B cell (primary cell): ENCODE measurements at regions not wholly inside any gene's neighbourhood (a gene's known extent, or its start where the extent isn't known, plus 50 kb on each side); places are given as distances from the start of the nearest gene placed in this dataset.

Experiments used
- ATAC-seq: fragments of 200-7000 bp; cut with Tn5 transposase; one replicate; pipeline ENCODE4 v1.10.0; 2021; ENCODE audit warnings: low read depth, mild to moderate bottlenecking, moderate number of reproducible peaks, moderate library complexity
- CTCF ChIA-PET: fragments of 350-600 bp; sonication (Branson Sonifier 250); formaldehyde crosslinking; loops from one replicate; lab custom pipeline; 2021; ENCODE audit warnings: antibody characterized with exemption, inconsistent platforms; lab: Charles Lee
- POLR2A ChIA-PET: fragments of 350-600 bp; sonication (Branson Sonifier 250); formaldehyde crosslinking; loops from one replicate; lab custom pipeline; 2021; ENCODE audit warnings: antibody characterized with exemption; lab: Charles Lee
- DNase-seq: peaks from one replicate; pipeline ENCODE4 v3.0.0; 2013
- H2AFZ ChIP-seq: 2 replicates; pipeline ENCODE4 v1.6.1; 2012; ENCODE audit warnings: mild to moderate bottlenecking, low read depth, low read length; ENCODE audit not compliant: insufficient read depth, poor library complexity, severe bottlenecking
- H3K27ac ChIP-seq, 2 donors: 1 replicate in 1 of 2; 2 replicates in 1 of 2; pipeline ENCODE4 v1.5.1; 2012 to 2013; ENCODE audit warnings: low read length in 2 of 2, mild to moderate bottlenecking in 2 of 2, moderate library complexity in 1 of 2
- H3K27me3 ChIP-seq, 4 experiments: fragments of 200-600 bp in 1 of 4; sonication (generic) in 1 of 4; replicated peaks in 1 of 4; 1 replicate in 2 of 4; 2 replicates in 2 of 4; pipeline versions ENCODE4 v1.6.1 to v1.7.0; 2013 to 2016; ENCODE audit warnings: low read length in 3 of 4, mild to moderate bottlenecking in 2 of 4, mixed read lengths in 1 of 4, moderate library complexity in 1 of 4; ENCODE audit not compliant: insufficient read depth in 4 of 4, control insufficient read depth in 3 of 4; ENCODE audit errors: control extremely low read depth in 1 of 4
- H3K36me3 ChIP-seq, 2 experiments: replicated peaks in 1 of 2; 1 replicate in 1 of 2; 2 replicates in 1 of 2; pipeline versions ENCODE4 v1.6.1 to v1.7.1; 2013; ENCODE audit warnings: low read length in 1 of 2; ENCODE audit not compliant: insufficient read depth in 2 of 2, control insufficient read depth in 1 of 2; ENCODE audit errors: control extremely low read depth in 1 of 2, extremely low read depth in 1 of 2
- H3K4me1 ChIP-seq, 2 donors: fragments of 200-600 bp in 1 of 2; sonication (generic) in 1 of 2; 1 replicate in 1 of 2; 2 replicates in 1 of 2; pipeline versions ENCODE4 v1.5.1 to v1.6.1; 2013 to 2017; ENCODE audit warnings: low read length in 2 of 2; ENCODE audit not compliant: control insufficient read depth in 2 of 2, insufficient read depth in 2 of 2
- H3K4me2 ChIP-seq: replicated peaks from 2 replicates; pipeline ENCODE3; 2012; ENCODE audit warnings: mild to moderate bottlenecking, low read depth, low read length; ENCODE audit not compliant: poor library complexity, severe bottlenecking
- H3K4me3 ChIP-seq, 5 experiments: fragments of 200-600 bp in 1 of 5; sonication (generic) in 1 of 5; 1 replicate in 3 of 5; 2 replicates in 2 of 5; pipeline versions ENCODE4 v1.5.1 to v1.7.0; 2011 to 2016; ENCODE audit warnings: low read length in 4 of 5, mild to moderate bottlenecking in 4 of 5, low read depth in 2 of 5, control low read depth in 1 of 5, moderate library complexity in 1 of 5; ENCODE audit not compliant: insufficient read depth in 1 of 5; ENCODE audit errors: control extremely low read depth in 1 of 5, extremely low read depth in 1 of 5
- H3K79me2 ChIP-seq: fragments of 200-600 bp; sonication (generic); one replicate; pipeline ENCODE4 v1.6.0; 2016; ENCODE audit warnings: low read length; ENCODE audit not compliant: control insufficient read depth, insufficient read depth
- H3K9ac ChIP-seq: fragments of 200-600 bp; sonication (generic); 2 replicates; pipeline ENCODE4 v1.6.1; 2017; ENCODE audit warnings: mild to moderate bottlenecking, low read length, moderate library complexity
- H3K9me3 ChIP-seq, 3 donors: one replicate each; pipeline versions ENCODE4 v1.6.1 to v1.7.1; 2013; ENCODE audit warnings: low read length in 2 of 3; ENCODE audit not compliant: control insufficient read depth in 2 of 3, insufficient read depth in 1 of 3; ENCODE audit errors: control extremely low read depth in 1 of 3
- H4K20me1 ChIP-seq: 2 replicates; pipeline ENCODE4 v1.6.0; 2012; ENCODE audit warnings: mild to moderate bottlenecking, low read length; ENCODE audit not compliant: insufficient read depth, control insufficient read depth, poor library complexity, severe bottlenecking
- H3K27ac Mint-ChIP-seq: one replicate; pipeline ENCODE4 v1.8.0; 2021; ENCODE audit warnings: mixed read lengths
- H3K27me3 Mint-ChIP-seq: one replicate; pipeline ENCODE4 v1.8.0; 2021; ENCODE audit warnings: mixed read lengths
- H3K4me1 Mint-ChIP-seq: one replicate; pipeline ENCODE4 v1.8.0; 2021; ENCODE audit warnings: mixed read lengths
- H3K4me3 Mint-ChIP-seq: one replicate; pipeline ENCODE4 v1.8.0; 2021; ENCODE audit warnings: mixed read lengths
- H3K9me3 Mint-ChIP-seq: one replicate; pipeline ENCODE4 v1.8.0; 2022; ENCODE audit warnings: mixed read lengths; ENCODE audit not compliant: insufficient read depth
- EZH2 ChIP-seq: IDR thresholded peaks from 2 replicates; pipeline ENCODE4 v1.6.1; 2012; ENCODE audit warnings: borderline replicate concordance, low read depth, mild to moderate bottlenecking, moderate library complexity, low read length; ENCODE audit not compliant: insufficient read depth, poor library complexity, severe bottlenecking
- WGBS: methylation state at CpG from one replicate; pipeline ENCODE4 v1.1.5; 2013; ENCODE audit warnings: missing lambda C conversion rate; ENCODE audit not compliant: insufficient coverage; 5-methylcytosine and 5-hydroxymethylcytosine counted together
- intact Hi-C: fragments of 100-400 bp; cut with micrococcal nuclease; formaldehyde crosslinking; loops from one replicate; pipeline ENCODE4 v1.10.0; 2022
- TF ChIP-seq, protein P1 (sequence below): fragments of 200-600 bp; IDR thresholded peaks from one replicate; pipeline ENCODE4 v1.8.0; 2022; ENCODE audit warnings: antibody characterized with exemption, mild to moderate bottlenecking

DNA sequence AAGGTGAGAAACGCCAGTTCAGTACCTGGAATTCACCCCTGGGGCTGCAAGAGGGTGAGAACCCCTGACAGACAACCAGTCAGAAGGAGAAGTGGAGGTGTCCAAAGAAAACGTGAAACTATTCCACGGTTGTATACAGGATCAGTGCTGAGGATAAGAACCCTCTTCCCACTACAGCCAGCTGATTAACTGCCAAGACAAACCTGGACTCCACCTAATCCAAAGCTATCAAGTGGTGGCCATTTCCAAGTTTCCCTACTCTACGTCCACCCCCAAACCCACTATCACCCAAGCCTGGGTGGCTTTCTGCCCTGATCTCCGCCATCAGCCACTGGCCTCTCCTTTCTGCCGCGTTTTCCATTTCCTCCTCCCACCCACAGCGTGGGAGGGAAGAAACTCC, 312.3 kb upstream of the ID2 start:
- 100% methylated on average over 7 of the region's 8 CpGs for WGBS
- DNase-seq (no peak), ATAC-seq (no peak)
- Mint-ChIP-seq H3K27me3 (peaks cover 47% of the 10 kb centered on the region), H3K4me3 (no peak overlapping the region), H3K4me1 (no peaks in the 10 kb centered on the region), H3K9me3 (peaks cover 4% of the 10 kb centered on the region), H3K27ac (no peak overlapping the region)
- Histone ChIP-seq H3K4me3 (no peak overlapping the region), H3K79me2 (no peaks in the 10 kb centered on the region), H3K27me3 (peaks cover 0 to 10% (median 2%) of the 10 kb centered on the region in 4 experiments), H3K4me1 (no peaks in the 10 kb centered on the region), H4K20me1 (no peaks in the 10 kb centered on the region), H3K36me3 (no peaks in the 10 kb centered on the region), H3K9ac (no peak overlapping the region), H3K4me2 (no peak overlapping the region), H3K9me3 (peaks cover 0 to 4% (median 2%) of the 10 kb centered on the region in 3 donors), H2AFZ (no peak overlapping the region), H3K27ac (no peak overlapping the region)
- intact Hi-C loops, result no loop called here
- CTCF ChIA-PET, result no interaction called here
- POLR2A ChIA-PET, result no interaction called here
- TF ChIP-seq, protein P1, sequence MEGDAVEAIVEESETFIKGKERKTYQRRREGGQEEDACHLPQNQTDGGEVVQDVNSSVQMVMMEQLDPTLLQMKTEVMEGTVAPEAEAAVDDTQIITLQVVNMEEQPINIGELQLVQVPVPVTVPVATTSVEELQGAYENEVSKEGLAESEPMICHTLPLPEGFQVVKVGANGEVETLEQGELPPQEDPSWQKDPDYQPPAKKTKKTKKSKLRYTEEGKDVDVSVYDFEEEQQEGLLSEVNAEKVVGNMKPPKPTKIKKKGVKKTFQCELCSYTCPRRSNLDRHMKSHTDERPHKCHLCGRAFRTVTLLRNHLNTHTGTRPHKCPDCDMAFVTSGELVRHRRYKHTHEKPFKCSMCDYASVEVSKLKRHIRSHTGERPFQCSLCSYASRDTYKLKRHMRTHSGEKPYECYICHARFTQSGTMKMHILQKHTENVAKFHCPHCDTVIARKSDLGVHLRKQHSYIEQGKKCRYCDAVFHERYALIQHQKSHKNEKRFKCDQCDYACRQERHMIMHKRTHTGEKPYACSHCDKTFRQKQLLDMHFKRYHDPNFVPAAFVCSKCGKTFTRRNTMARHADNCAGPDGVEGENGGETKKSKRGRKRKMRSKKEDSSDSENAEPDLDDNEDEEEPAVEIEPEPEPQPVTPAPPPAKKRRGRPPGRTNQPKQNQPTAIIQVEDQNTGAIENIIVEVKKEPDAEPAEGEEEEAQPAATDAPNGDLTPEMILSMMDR, result no peak
- TF ChIP-seq EZH2, result no peak

DNA sequence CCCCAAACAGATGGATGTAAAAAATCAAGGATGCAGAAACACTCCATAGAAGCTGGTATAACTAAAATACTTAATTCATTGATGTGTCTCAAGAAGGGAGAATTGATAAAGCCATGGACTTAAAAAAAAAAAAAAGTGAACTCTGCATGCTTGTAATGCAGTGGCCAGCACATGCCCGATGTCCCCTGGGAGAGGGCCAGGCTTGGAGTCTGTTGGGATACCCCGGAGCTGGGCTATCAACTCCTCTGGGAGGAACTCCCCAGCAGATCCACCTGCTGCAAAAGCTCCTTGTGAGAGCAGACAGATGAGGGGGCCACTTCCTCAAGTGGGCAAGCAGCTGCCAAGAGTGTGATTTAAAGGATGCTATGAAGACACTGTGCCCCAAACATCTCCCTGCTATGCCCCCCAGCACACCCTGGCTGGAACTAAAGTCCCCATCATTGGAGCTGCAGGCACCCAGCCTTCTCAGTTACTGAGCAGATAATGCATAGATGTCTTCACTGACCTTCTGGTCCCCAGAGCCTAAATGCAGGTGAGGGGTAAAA, 311.5 kb upstream of the ID2 start:
- H3K79me2 ChIP-seq, result no peaks in the 10 kb centered on the region
- Mint-ChIP-seq H3K4me3 (no peak overlapping the region), H3K27me3 (peaks cover 47% of the 10 kb centered on the region), H3K27ac (no peak overlapping the region), H3K4me1 (no peaks in the 10 kb centered on the region), H3K9me3 (peaks cover 4% of the 10 kb centered on the region)
- DNase-seq (no peak), ATAC-seq (no peak)
- POLR2A ChIA-PET, result no interaction called here
- CTCF ChIA-PET, result no interaction called here
- H3K36me3 ChIP-seq, result no peaks in the 10 kb centered on the region
- H3K27ac ChIP-seq, result no peak overlapping the region
- intact Hi-C loops, result no loop called here
- H4K20me1 ChIP-seq, result no peaks in the 10 kb centered on the region
- no peaks in the 10 kb centered on the region for H3K4me1 ChIP-seq
- no peak overlapping the region for H2AFZ ChIP-seq
- 9% methylated on average over 2 of the region's 2 CpGs for WGBS
- H3K27me3 ChIP-seq, result peaks cover 0 to 10% (median 2%) of the 10 kb centered on the region in 4 experiments
- no peak for TF ChIP-seq EZH2
- TF ChIP-seq, protein P1, result no peak
- H3K4me2 ChIP-seq, result no peak overlapping the region
- H3K9me3 ChIP-seq, result peaks cover 0 to 4% (median 2%) of the 10 kb centered on the region in 3 donors
- no peak overlapping the region for H3K9ac ChIP-seq
- no peak overlapping the region for H3K4me3 ChIP-seq
